Mesenchymal stem cell (in vitro differentiated cells and primary cell): ENCODE measurements at regions not wholly inside any gene's neighbourhood (a gene's known extent, or its start where the extent isn't known, plus 50 kb on each side); places are given as distances from the start of the nearest gene placed in this dataset.

Experiments
- DNase-seq: peaks from one replicate; pipeline ENCODE4 v3.0.0-alpha.2; 2013
- H2AFZ ChIP-seq: one replicate; pipeline ENCODE4 v1.6.1; 2013; ENCODE audit warnings: low read depth, mild to moderate bottlenecking, control low read depth, inconsistent platforms, low read length, moderate library complexity
- H2AK5ac ChIP-seq: 2 replicates; pipeline ENCODE4 v1.6.1; 2013; ENCODE audit warnings: low read length, moderate library complexity, mild to moderate bottlenecking, inconsistent platforms; ENCODE audit not compliant: severe bottlenecking
- H2BK120ac ChIP-seq: one replicate; pipeline ENCODE4 v1.6.1; 2013; ENCODE audit warnings: low read depth, mild to moderate bottlenecking, inconsistent platforms, low read length, moderate library complexity
- H2BK12ac ChIP-seq, 2 experiments: one replicate each; pipeline ENCODE4 v1.6.1; 2013; ENCODE audit warnings: inconsistent platforms in 2 of 2, low read length in 2 of 2, mild to moderate bottlenecking in 2 of 2, moderate library complexity in 2 of 2, control low read depth in 1 of 2
- H2BK15ac ChIP-seq: one replicate; pipeline ENCODE4 v1.6.1; 2013; ENCODE audit warnings: mild to moderate bottlenecking, low read depth, inconsistent platforms; ENCODE audit not compliant: poor library complexity, severe bottlenecking
- H2BK5ac ChIP-seq: 2 replicates; pipeline ENCODE4 v1.6.1; 2013; ENCODE audit warnings: low read depth, mild to moderate bottlenecking, low read length, control low read depth, inconsistent platforms; ENCODE audit not compliant: poor library complexity, severe bottlenecking
- H3K14ac ChIP-seq, 2 experiments: one replicate each; pipeline ENCODE4 v1.6.1; 2013; ENCODE audit warnings: inconsistent platforms in 2 of 2, low read length in 2 of 2, control low read depth in 1 of 2, mild to moderate bottlenecking in 1 of 2, moderate library complexity in 1 of 2
- H3K18ac ChIP-seq, 2 experiments: one replicate each; pipeline ENCODE4 v1.6.1; 2013; ENCODE audit warnings: inconsistent platforms in 2 of 2, low read length in 2 of 2, control low read depth in 1 of 2, low read depth in 1 of 2, mild to moderate bottlenecking in 1 of 2
- H3K23ac ChIP-seq, 2 experiments: one replicate each; pipeline ENCODE4 v1.6.1; 2013; ENCODE audit warnings: inconsistent platforms in 2 of 2, low read length in 2 of 2, mild to moderate bottlenecking in 2 of 2, moderate library complexity in 2 of 2, control low read depth in 1 of 2
- H3K27ac ChIP-seq: 2 replicates; pipeline ENCODE4 v1.5.1; 2013; ENCODE audit warnings: mild to moderate bottlenecking, moderate library complexity, low read length, control low read depth, inconsistent platforms; ENCODE audit not compliant: poor library complexity, severe bottlenecking
- H3K27me3 ChIP-seq, 2 experiments: 2 replicates each; pipeline versions ENCODE4 v1.6.1 to v1.7.0; 2013; ENCODE audit warnings: low read length in 2 of 2, mild to moderate bottlenecking in 2 of 2, moderate library complexity in 2 of 2, control low read depth in 1 of 2, inconsistent platforms in 1 of 2; ENCODE audit not compliant: control insufficient read depth in 1 of 2, insufficient read depth in 1 of 2
- H3K36me3 ChIP-seq, 2 experiments: 2 replicates each; pipeline versions ENCODE4 v1.6.1 to v1.7.0; 2013; ENCODE audit warnings: low read length in 2 of 2, control low read depth in 1 of 2, inconsistent platforms in 1 of 2, low read depth in 1 of 2, mild to moderate bottlenecking in 1 of 2; ENCODE audit not compliant: insufficient read depth in 2 of 2, control insufficient read depth in 1 of 2
- H3K4ac ChIP-seq, 2 experiments: one replicate each; pipeline ENCODE4 v1.6.1; 2013; ENCODE audit warnings: inconsistent platforms in 2 of 2, low read length in 2 of 2, mild to moderate bottlenecking in 2 of 2, moderate library complexity in 2 of 2, control low read depth in 1 of 2, low read depth in 1 of 2
- H3K4me1 ChIP-seq: 2 replicates; pipeline ENCODE4 v1.6.1; 2013; ENCODE audit warnings: low read depth, low read length, control low read depth; ENCODE audit not compliant: control insufficient read depth, insufficient read depth
- H3K4me2 ChIP-seq: 2 replicates; pipeline ENCODE4 v1.6.1; 2013; ENCODE audit warnings: low read length, mild to moderate bottlenecking, inconsistent platforms; ENCODE audit not compliant: poor library complexity, severe bottlenecking
- H3K4me3 ChIP-seq, 2 experiments: 2 replicates each; pipeline versions ENCODE4 v1.5.1 to v1.7.0; 2013; ENCODE audit warnings: low read length in 2 of 2, mild to moderate bottlenecking in 2 of 2, control low read depth in 1 of 2, low read depth in 1 of 2; ENCODE audit not compliant: insufficient read depth in 1 of 2
- H3K79me1 ChIP-seq: replicated peaks from 2 replicates; pipeline ENCODE4 v1.6.1; 2013; ENCODE audit warnings: mild to moderate bottlenecking, control low read depth, low read length, inconsistent platforms; ENCODE audit not compliant: poor library complexity, severe bottlenecking
- H3K9ac ChIP-seq: 2 replicates; pipeline ENCODE4 v1.7.0; 2013; ENCODE audit warnings: mild to moderate bottlenecking, low read length, moderate library complexity
- H3K9me3 ChIP-seq: 2 replicates; pipeline ENCODE4 v1.7.0; 2013; ENCODE audit warnings: mild to moderate bottlenecking, low read length; ENCODE audit not compliant: control insufficient read depth
- H4K8ac ChIP-seq: one replicate; pipeline ENCODE4 v1.6.1; 2013; ENCODE audit warnings: inconsistent platforms, mild to moderate bottlenecking, low read length, moderate library complexity
- H4K91ac ChIP-seq: one replicate; pipeline ENCODE4 v1.6.1; 2013; ENCODE audit warnings: mild to moderate bottlenecking, low read length, inconsistent platforms
- WGBS: methylation state at CpG from one replicate; pipeline ENCODE4 v1.1.7; 2013; ENCODE audit warnings: mixed read lengths; 5-methylcytosine and 5-hydroxymethylcytosine counted together

DNA sequence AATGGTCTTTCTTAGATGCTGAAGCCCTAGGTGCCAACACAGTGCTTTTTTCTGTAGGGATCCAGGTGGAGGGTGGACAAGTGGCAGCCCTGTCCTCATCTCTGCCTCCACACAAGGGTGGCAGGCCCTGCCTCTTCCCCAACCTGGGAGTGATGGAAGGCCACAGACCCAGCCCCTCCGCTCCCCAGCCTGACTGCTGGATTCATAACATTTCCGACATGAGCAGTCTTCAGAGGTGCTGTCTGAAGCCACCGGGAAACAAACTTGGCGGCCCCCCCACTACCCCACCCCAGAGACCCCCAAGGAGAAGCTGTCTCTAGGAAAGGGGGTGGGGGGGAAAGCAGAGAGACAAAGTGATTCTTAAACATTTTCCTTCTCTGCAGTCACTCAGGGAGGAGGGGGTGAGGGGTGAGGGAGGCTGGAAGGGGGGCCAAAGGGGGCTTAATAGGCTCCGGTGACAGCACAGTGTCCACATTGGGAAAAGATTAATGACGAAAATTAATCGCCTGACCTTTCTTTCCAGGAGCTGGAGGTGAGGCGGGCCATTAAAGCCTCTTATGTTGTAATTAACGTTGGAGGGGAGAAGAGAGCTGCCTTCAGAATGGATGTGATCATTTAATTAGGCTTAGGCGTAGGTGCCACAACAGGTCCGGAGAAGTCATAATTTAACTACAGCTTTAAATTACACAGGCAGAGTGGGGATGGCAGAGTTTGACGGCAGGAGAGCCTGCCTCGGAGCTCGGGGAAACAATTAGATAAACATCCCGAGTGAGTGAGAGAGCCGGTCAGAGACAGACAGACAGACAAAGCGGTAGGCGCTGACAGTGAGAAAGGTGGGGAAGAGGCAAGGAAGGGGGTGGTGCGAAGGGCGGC, 76.8 kb upstream of the FOXP4 start:
- peak overlapping the region; percentile 73 to 84 for H3K18ac ChIP-seq
- H3K4ac ChIP-seq: peak overlapping the region in 1 of 2 experiments; percentile 13
- no peak overlapping the region for H4K91ac ChIP-seq
- H3K9me3 ChIP-seq: no peaks in the 10 kb centered on the region
- no peak overlapping the region for H3K23ac ChIP-seq
- H3K27ac ChIP-seq: no peak overlapping the region
- no peak overlapping the region for H3K14ac ChIP-seq
- no peak overlapping the region for H3K9ac ChIP-seq
- H3K4me1 ChIP-seq: peaks cover 13% of the 10 kb centered on the region
- peak overlapping the region; percentile 71 for H4K8ac ChIP-seq
- peaks cover 9 to 86% of the 10 kb centered on the region in 2 experiments for H3K27me3 ChIP-seq
- no peak overlapping the region for H3K4me3 ChIP-seq
- no peak overlapping the region for H2BK5ac ChIP-seq
- WGBS: 22% methylated on average over 15 of the region's 20 CpGs
- H3K36me3 ChIP-seq: no peaks in the 10 kb centered on the region
- no peak overlapping the region for H2AFZ ChIP-seq
- no peak overlapping the region for H2BK120ac ChIP-seq
- H3K4me2 ChIP-seq: peak overlapping the region; percentile 71
- DNase-seq: no peak
- no peaks in the 10 kb centered on the region for H3K79me1 ChIP-seq
- H2BK12ac ChIP-seq: peak overlapping the region; percentile 8 to 38
- peak overlapping the region; percentile 86 for H2BK15ac ChIP-seq
- no peak overlapping the region for H2AK5ac ChIP-seq

DNA sequence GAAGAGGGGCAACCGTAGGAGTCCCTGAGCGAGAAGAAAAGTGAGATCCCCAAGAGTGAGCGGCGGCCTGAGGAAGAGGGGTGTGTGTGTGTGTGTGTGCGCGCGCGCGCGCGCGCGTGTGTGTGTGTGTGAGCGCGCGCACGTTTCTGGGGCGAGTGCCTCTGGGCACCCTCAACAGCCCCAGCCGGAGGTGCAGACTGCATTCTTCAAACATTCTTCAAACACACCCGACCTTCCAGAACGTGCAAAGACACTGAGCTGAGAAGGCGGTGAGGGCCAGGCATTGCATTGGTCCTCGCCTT, 76.2 kb upstream of the FOXP4 start:
- Histone ChIP-seq H2BK5ac (no peak overlapping the region), H3K27ac (no peak overlapping the region), H3K4me1 (peaks cover 13% of the 10 kb centered on the region), H4K8ac (peak overlapping the region; percentile 71), H3K9me3 (no peaks in the 10 kb centered on the region), H2BK120ac (no peak overlapping the region), H3K23ac (no peak overlapping the region), H3K36me3 (no peaks in the 10 kb centered on the region), H2BK15ac (peak overlapping the region; percentile 86), H3K79me1 (no peaks in the 10 kb centered on the region), H3K27me3 (peaks cover 13 to 90% of the 10 kb centered on the region in 2 experiments), H2AFZ (no peak overlapping the region), H3K14ac (no peak overlapping the region), H4K91ac (no peak overlapping the region), H3K4me3 (peak overlapping the region in 1 of 2 experiments; percentile 65), H2AK5ac (no peak overlapping the region), H3K4me2 (peak overlapping the region; percentile 71), H2BK12ac (peak overlapping the region; percentile 8 to 38), H3K18ac (peak overlapping the region; percentile 73 to 84), H3K9ac (no peak overlapping the region), H3K4ac (peak overlapping the region in 1 of 2 experiments; percentile 13)
- WGBS: 1% methylated on average over 6 of the region's 23 CpGs
- DNase-seq: peak; percentile 43

DNA sequence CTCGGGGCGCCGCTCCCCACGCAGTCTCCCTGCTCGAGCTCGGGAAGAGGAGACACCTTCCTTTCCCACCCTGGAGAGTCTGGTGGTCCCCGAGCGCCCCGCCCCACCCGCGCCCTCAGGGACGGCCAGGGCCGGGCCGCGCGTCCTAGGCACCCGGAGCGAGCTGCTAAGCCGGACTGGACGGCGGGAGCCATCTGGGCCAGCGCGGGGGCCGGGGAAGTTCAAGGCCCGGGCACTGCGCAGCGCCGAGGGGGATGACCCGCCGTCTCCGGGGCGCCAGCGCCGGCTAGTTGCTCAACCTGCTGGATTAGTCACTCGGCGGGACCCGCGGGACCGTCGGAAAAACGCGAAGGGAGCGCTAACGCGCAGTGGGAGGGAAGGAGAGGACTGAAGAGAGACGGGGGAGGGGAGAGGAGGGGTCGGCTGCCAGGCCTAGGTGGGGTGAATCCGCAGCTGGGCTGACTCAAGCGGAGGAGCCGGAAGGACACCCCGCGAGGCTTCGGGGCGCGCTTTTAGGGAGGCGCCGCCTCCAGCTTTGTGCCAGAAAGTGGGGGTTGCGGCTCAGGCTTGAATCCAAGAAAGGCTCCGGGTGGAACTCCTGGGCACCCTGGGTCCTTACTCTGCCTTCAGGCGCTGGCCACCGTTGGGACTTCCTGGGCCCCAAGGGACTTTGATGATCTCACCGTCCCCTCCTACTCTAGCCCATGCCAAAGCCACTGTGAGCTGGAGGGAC, 75.7 kb upstream of the FOXP4 start:
- no peak overlapping the region for H3K27ac ChIP-seq
- H3K4me1 ChIP-seq: peaks cover 13% of the 10 kb centered on the region
- WGBS: 3% methylated on average over 59 of the region's 62 CpGs
- no peak overlapping the region for H2BK15ac ChIP-seq
- H2AK5ac ChIP-seq: no peak overlapping the region
- H3K9me3 ChIP-seq: no peaks in the 10 kb centered on the region
- peak overlapping the region in 1 of 2 experiments; percentile 65 for H3K4me3 ChIP-seq
- H4K8ac ChIP-seq: peak overlapping the region; percentile 55
- peak overlapping the region; percentile 54 for H2BK120ac ChIP-seq
- H3K14ac ChIP-seq: no peak overlapping the region
- no peak overlapping the region for H2BK5ac ChIP-seq
- H3K4ac ChIP-seq: peak overlapping the region in 1 of 2 experiments; percentile 13
- peaks cover 18 to 90% of the 10 kb centered on the region in 2 experiments for H3K27me3 ChIP-seq
- peak overlapping the region; percentile 36 for H3K9ac ChIP-seq
- H3K23ac ChIP-seq: no peak overlapping the region
- H3K4me2 ChIP-seq: peak overlapping the region; percentile 71
- H3K18ac ChIP-seq: peak overlapping the region; percentile 73 to 84
- H2BK12ac ChIP-seq: peak overlapping the region in 1 of 2 experiments; percentile 14
- DNase-seq: peak; percentile 80
- H3K79me1 ChIP-seq: no peaks in the 10 kb centered on the region
- H3K36me3 ChIP-seq: no peaks in the 10 kb centered on the region
- H2AFZ ChIP-seq: peak overlapping the region; percentile 18
- no peak overlapping the region for H4K91ac ChIP-seq
